PC-3 (cell line): ENCODE measurements at regions not wholly inside any gene's neighbourhood (a gene's known extent, or its start where the extent isn't known, plus 50 kb on each side); places are given as distances from the start of the nearest gene placed in this dataset.

ENCODE experiments used
- ATAC-seq: fragments of 200-7000 bp; cut with Tn5 transposase; 2 replicates; pipeline ENCODE4 v1.9.1; 2020; ENCODE audit warnings: mild to moderate bottlenecking, moderate library complexity
- BruUV-seq: library from RNA; stranded (reverse); fragments of 400-500 nt; replicated peaks from 2 replicates; lab custom pipeline; 2021; lab: Mats Ljungman, UMichigan
- CTCF ChIA-PET: fragments of 300-600 bp; sonication (Branson Sonifier 250); formaldehyde crosslinking; loops from one replicate; lab custom pipeline; 2022; ENCODE audit warnings: antibody characterized with exemption; lab: Charles Lee
- POLR2A ChIA-PET: fragments of 300-600 bp; sonication (Branson Sonifier 250); formaldehyde crosslinking; loops from one replicate; lab custom pipeline; 2022; ENCODE audit warnings: antibody characterized with exemption; ENCODE audit not compliant: unreplicated experiment; lab: Charles Lee
- DNase-seq: peaks from one replicate; pipeline ENCODE4 v3.0.0-alpha.2; 2015
- H2AFZ ChIP-seq: fragments of 300-600 bp; sonication (generic); 2 replicates; pipeline ENCODE4 v1.6.0; 2016; ENCODE audit warnings: antibody characterized with exemption, low read length
- H3F3A ChIP-seq: fragments of 300-600 bp; sonication (generic); one replicate; pipeline ENCODE4 v1.6.0; 2017; ENCODE audit warnings: antibody characterized with exemption, low read length, control low read depth, mild to moderate bottlenecking; ENCODE audit not compliant: unreplicated experiment
- H3K27ac ChIP-seq: fragments of 300-600 bp; sonication (generic); 2 replicates; pipeline ENCODE4 v1.5.1; 2016; ENCODE audit warnings: mild to moderate bottlenecking, low read length
- H3K27me3 ChIP-seq: fragments of 300-600 bp; sonication (generic); 2 replicates; pipeline ENCODE4 v1.6.1; 2016; ENCODE audit warnings: low read length, mixed read lengths
- H3K36me3 ChIP-seq: fragments of 300-600 bp; sonication (generic); 2 replicates; pipeline ENCODE4 v1.6.1; 2016; ENCODE audit warnings: low read depth, mixed run types, low read length, mixed read lengths
- H3K4me1 ChIP-seq: fragments of 300-600 bp; sonication (generic); 2 replicates; pipeline ENCODE4 v1.5.1; 2016; ENCODE audit warnings: low read length; ENCODE audit not compliant: insufficient read depth
- H3K4me2 ChIP-seq: fragments of 300-600 bp; sonication (generic); 2 replicates; pipeline ENCODE4 v1.6.0; 2016; ENCODE audit warnings: low read length
- H3K4me3 ChIP-seq: fragments of 300-600 bp; sonication (generic); 2 replicates; pipeline ENCODE4 v1.5.1; 2016; ENCODE audit warnings: mild to moderate bottlenecking, low read length, mixed read lengths
- H3K79me2 ChIP-seq: fragments of 300-600 bp; sonication (generic); 2 replicates; pipeline ENCODE4 v1.6.1; 2017; ENCODE audit warnings: low read length, mixed read lengths
- H3K9ac ChIP-seq: fragments of 300-600 bp; sonication (generic); 2 replicates; pipeline ENCODE4 v1.6.0; 2016; ENCODE audit warnings: mild to moderate bottlenecking, low read length
- H3K9me2 ChIP-seq: fragments of 300-600 bp; sonication (generic); replicated peaks from 2 replicates; pipeline ENCODE4 v1.6.1; 2016; ENCODE audit warnings: mixed run types, low read length, mixed read lengths
- H3K9me3 ChIP-seq: fragments of 300-600 bp; sonication (generic); 2 replicates; pipeline ENCODE4 v1.6.1; 2016; ENCODE audit warnings: low read length, mixed read lengths
- H4K20me1 ChIP-seq: fragments of 300-600 bp; sonication (generic); 2 replicates; pipeline ENCODE4 v1.6.1; 2016; ENCODE audit warnings: low read length, mixed read lengths
- EZH2 ChIP-seq: fragments of 300-600 bp; sonication (generic); IDR thresholded peaks from one replicate; pipeline ENCODE4 v1.6.1; 2017; ENCODE audit warnings: antibody characterized with exemption, mild to moderate bottlenecking, low read length; ENCODE audit not compliant: unreplicated experiment
- EZH2phosphoT487 ChIP-seq: fragments of 300-600 bp; sonication (generic); IDR thresholded peaks from 2 replicates; pipeline ENCODE4 v1.6.1; 2018; ENCODE audit warnings: mild to moderate bottlenecking, antibody characterized with exemption, low read length, borderline replicate concordance
- intact Hi-C: fragments of 100-400 bp; cut with micrococcal nuclease; formaldehyde crosslinking; loops from 2 replicates; pipeline ENCODE4 v1.9.0; 2023
- TF ChIP-seq, protein P1 (sequence below): fragments of 300-600 bp; sonication (generic); conservative IDR thresholded peaks from 2 replicates; pipeline ENCODE4 v1.5.1; 2017; ENCODE audit warnings: antibody characterized with exemption, low read depth, mild to moderate bottlenecking, low read length

DNA sequence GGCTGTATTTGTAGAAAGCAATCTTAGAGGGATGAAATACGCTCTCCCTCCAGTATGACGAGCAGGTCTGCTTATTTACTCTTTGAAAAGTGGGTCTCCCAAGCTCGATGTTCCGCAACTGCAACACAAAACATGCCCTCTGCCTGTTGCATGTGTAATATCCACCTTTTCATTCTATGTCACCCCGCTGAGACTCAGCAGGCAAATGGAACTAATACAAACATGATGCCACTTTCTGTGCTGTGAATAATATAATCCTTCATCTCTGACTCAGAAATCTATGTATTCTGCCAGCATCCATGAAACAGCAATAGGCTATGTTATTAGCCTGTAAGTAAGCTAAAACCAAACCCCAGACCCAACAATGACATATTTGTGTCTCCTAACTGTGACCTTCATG, 200.8 kb upstream of the TMCO5A start:
- no peaks in the 10 kb centered on the region for H3K36me3 ChIP-seq
- H3K79me2 ChIP-seq, result no peaks in the 10 kb centered on the region
- no peaks in the 10 kb centered on the region for H3F3A ChIP-seq
- H3K27ac ChIP-seq, result no peak overlapping the region
- ChIA-PET CTCF (no interaction called here), POLR2A (no interaction called here)
- H3K27me3 ChIP-seq, result peaks cover 87% of the 10 kb centered on the region
- no peak overlapping the region for H3K4me2 ChIP-seq
- peak; percentile 32 for DNase-seq
- no peaks in the 10 kb centered on the region for H3K9me3 ChIP-seq
- no peak overlapping the region for H2AFZ ChIP-seq
- no peaks in the 10 kb centered on the region for H4K20me1 ChIP-seq
- no peak for ATAC-seq
- intact Hi-C loops, result no loop called here
- no peak overlapping the region for H3K4me3 ChIP-seq
- no peaks in the 10 kb centered on the region for H3K4me1 ChIP-seq
- no TSS peak for BruUV-seq
- no peak for TF ChIP-seq EZH2
- TF ChIP-seq EZH2phosphoT487, result no peak
- TF ChIP-seq, protein P1, sequence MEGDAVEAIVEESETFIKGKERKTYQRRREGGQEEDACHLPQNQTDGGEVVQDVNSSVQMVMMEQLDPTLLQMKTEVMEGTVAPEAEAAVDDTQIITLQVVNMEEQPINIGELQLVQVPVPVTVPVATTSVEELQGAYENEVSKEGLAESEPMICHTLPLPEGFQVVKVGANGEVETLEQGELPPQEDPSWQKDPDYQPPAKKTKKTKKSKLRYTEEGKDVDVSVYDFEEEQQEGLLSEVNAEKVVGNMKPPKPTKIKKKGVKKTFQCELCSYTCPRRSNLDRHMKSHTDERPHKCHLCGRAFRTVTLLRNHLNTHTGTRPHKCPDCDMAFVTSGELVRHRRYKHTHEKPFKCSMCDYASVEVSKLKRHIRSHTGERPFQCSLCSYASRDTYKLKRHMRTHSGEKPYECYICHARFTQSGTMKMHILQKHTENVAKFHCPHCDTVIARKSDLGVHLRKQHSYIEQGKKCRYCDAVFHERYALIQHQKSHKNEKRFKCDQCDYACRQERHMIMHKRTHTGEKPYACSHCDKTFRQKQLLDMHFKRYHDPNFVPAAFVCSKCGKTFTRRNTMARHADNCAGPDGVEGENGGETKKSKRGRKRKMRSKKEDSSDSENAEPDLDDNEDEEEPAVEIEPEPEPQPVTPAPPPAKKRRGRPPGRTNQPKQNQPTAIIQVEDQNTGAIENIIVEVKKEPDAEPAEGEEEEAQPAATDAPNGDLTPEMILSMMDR, result no peak
- no peaks in the 10 kb centered on the region for H3K9me2 ChIP-seq
- H3K9ac ChIP-seq, result no peak overlapping the region

- no peaks in the 10 kb centered on the region for H3F3A ChIP-seq
- POLR2A ChIA-PET, result no interaction called here
- no peaks in the 10 kb centered on the region for H3K9me3 ChIP-seq
- no peaks in the 10 kb centered on the region for H4K20me1 ChIP-seq
- intact Hi-C loops, result no loop called here
- CTCF ChIA-PET, result no interaction called here
- H3K9ac ChIP-seq, result no peak overlapping the region
- H3K4me2 ChIP-seq, result no peak overlapping the region
- no peaks in the 10 kb centered on the region for H3K9me2 ChIP-seq
- ATAC-seq (no peak), DNase-seq (no peak)
- BruUV-seq, result no TSS peak
- H3K27ac ChIP-seq, result no peak overlapping the region
- H3K79me2 ChIP-seq, result no peaks in the 10 kb centered on the region
- no peak overlapping the region for H3K4me3 ChIP-seq
- no peaks in the 10 kb centered on the region for H3K36me3 ChIP-seq
- H2AFZ ChIP-seq, result no peak overlapping the region
- TF ChIP-seq EZH2phosphoT487, result no peak
- peaks cover 87% of the 10 kb centered on the region for H3K27me3 ChIP-seq
- H3K4me1 ChIP-seq, result no peaks in the 10 kb centered on the region
Measured at GRCh38 chr15:37740623-37741141, 193.8 kb upstream of the TMCO5A start.

GRCh38 chr15:37743826-37744225, 190.6 kb upstream of the TMCO5A start:
- DNase-seq (no peak), ATAC-seq (no peak)
- Histone ChIP-seq H3K79me2 (no peaks in the 10 kb centered on the region), H3F3A (no peaks in the 10 kb centered on the region), H3K4me3 (no peak overlapping the region), H3K9me2 (no peaks in the 10 kb centered on the region), H3K4me1 (no peaks in the 10 kb centered on the region), H3K4me2 (no peak overlapping the region), H3K27ac (no peak overlapping the region), H3K9me3 (no peaks in the 10 kb centered on the region), H3K36me3 (no peaks in the 10 kb centered on the region), H4K20me1 (no peaks in the 10 kb centered on the region), H3K9ac (no peak overlapping the region), H3K27me3 (peaks cover 58% of the 10 kb centered on the region), H2AFZ (no peak overlapping the region)
- intact Hi-C loops, result no loop called here
- TF ChIP-seq, protein P1, result no peak
- TF ChIP-seq EZH2 (no peak), EZH2phosphoT487 (no peak)
- CTCF ChIA-PET, result no interaction called here
- no TSS peak for BruUV-seq
- POLR2A ChIA-PET, result no interaction called here
